Osteocyte (in vitro differentiated cells): ENCODE measurements at regions not wholly inside any gene's neighbourhood (a gene's known extent, or its start where the extent isn't known, plus 50 kb on each side); places are given as distances from the start of the nearest gene placed in this dataset.

Experiments
- DNase-seq: peaks from one replicate; pipeline ENCODE4 v3.0.0; 2021; ENCODE audit warnings: mixed read lengths; ENCODE audit not compliant: unreplicated experiment; ENCODE audit errors: extremely low spot score
- H3K27ac Mint-ChIP-seq: one replicate; pipeline ENCODE4 v1.8.0; 2021; ENCODE audit warnings: mild to moderate bottlenecking, mixed read lengths; ENCODE audit not compliant: unreplicated experiment
- H3K27me3 Mint-ChIP-seq: one replicate; pipeline ENCODE4 v1.8.0; 2021; ENCODE audit warnings: mixed read lengths; ENCODE audit not compliant: unreplicated experiment
- H3K36me3 Mint-ChIP-seq: one replicate; pipeline ENCODE4 v1.8.0; 2021; ENCODE audit warnings: mixed read lengths; ENCODE audit not compliant: unreplicated experiment
- H3K4me1 Mint-ChIP-seq: one replicate; pipeline ENCODE4 v1.8.0; 2021; ENCODE audit warnings: mixed read lengths; ENCODE audit not compliant: unreplicated experiment
- H3K4me3 Mint-ChIP-seq: one replicate; pipeline ENCODE4 v1.8.0; 2021; ENCODE audit warnings: mild to moderate bottlenecking, moderate library complexity, mixed read lengths; ENCODE audit not compliant: unreplicated experiment
- H3K9me3 Mint-ChIP-seq: one replicate; pipeline ENCODE4 v1.8.0; 2021; ENCODE audit warnings: mixed read lengths; ENCODE audit not compliant: unreplicated experiment
- TF ChIP-seq, protein P1 (sequence below): fragments of 200-600 bp; sonication (generic); IDR thresholded peaks from 2 replicates; pipeline ENCODE4 v1.5.0; 2021; ENCODE audit warnings: antibody characterized with exemption, mild to moderate bottlenecking, moderate library complexity

DNA sequence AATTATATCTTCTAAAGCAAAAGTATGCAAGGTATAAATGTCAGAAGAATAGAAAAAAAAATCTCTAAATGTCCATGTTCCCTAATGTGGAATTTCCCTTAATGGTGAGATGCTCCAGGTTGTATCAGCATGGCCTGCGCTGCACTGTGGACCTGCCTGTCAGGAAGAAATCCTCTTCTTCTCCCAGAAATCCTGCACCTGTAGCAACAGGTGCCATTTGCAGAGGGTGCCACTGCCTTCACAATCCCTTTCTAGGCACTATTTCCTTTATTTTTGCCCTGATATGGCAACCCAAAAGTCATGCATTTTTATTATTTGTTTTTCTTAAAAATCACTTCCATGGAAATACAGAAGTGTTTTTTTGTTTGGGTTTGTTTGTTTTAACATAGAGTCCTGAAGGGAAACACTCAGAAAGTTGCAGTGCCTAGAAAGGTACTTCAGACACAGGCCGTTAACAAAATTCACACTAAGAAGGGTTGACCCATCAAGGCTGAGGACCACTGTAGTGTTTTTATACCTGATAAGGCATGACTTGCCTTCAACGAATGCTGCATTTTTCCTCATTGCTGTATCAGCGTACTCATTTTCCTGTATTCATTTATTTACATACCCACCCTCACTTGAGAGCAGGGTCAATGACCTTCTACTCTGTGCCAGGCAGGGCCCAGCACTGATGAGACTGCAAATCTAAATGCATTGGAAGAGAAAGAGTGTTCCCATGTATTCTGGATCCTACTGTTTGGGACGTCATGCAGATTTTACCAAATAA lies 177.8 kb downstream of the SNX18 start:
- no peak overlapping the region for H3K4me3 Mint-ChIP-seq
- H3K4me1 Mint-ChIP-seq = peaks cover 23% of the 10 kb centered on the region
- H3K9me3 Mint-ChIP-seq = no peaks in the 10 kb centered on the region
- no peak for DNase-seq
- no peak overlapping the region for H3K27ac Mint-ChIP-seq
- TF ChIP-seq, protein P1, sequence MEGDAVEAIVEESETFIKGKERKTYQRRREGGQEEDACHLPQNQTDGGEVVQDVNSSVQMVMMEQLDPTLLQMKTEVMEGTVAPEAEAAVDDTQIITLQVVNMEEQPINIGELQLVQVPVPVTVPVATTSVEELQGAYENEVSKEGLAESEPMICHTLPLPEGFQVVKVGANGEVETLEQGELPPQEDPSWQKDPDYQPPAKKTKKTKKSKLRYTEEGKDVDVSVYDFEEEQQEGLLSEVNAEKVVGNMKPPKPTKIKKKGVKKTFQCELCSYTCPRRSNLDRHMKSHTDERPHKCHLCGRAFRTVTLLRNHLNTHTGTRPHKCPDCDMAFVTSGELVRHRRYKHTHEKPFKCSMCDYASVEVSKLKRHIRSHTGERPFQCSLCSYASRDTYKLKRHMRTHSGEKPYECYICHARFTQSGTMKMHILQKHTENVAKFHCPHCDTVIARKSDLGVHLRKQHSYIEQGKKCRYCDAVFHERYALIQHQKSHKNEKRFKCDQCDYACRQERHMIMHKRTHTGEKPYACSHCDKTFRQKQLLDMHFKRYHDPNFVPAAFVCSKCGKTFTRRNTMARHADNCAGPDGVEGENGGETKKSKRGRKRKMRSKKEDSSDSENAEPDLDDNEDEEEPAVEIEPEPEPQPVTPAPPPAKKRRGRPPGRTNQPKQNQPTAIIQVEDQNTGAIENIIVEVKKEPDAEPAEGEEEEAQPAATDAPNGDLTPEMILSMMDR = no peak
- H3K36me3 Mint-ChIP-seq = no peaks in the 10 kb centered on the region
- H3K27me3 Mint-ChIP-seq = no peaks in the 10 kb centered on the region

DNA sequence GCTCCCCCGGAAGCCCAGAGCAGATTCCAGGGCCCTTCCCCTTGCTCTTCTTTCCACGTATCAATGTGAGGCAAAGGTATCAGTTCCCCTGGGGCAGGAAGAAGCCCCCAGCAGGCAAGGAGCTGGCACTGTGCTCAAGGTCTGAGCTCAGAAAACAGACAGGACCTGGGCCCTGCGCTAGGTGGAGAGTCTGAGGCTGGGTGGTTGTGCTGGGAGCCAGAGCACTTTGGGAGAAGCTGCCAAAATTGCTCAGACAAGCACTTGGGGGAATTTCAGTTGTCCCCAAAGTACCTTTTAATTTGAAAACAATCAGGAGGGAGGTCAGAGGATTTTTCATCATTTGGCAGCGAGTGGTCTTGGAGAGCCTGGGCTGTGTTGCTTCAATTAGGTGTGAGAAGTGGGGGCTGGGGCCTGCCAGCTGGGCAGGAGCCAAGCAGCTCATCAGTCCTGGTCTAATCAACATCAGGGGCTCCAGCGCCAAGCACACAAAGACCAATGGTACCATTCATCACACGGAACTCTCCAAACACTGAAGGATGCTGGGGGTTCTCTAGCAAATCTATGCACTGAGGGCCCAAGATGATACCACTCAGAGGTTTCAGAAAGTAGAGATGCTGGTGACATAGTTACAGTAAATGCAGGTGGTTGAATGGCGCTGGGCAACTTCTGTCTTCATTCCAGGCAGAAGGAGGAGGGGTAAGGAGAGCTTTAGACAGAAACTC lies 176.5 kb downstream of the SNX18 start:
- TF ChIP-seq, protein P1 = no peak
- Mint-ChIP-seq H3K27ac (no peak overlapping the region), H3K9me3 (peaks cover 3% of the 10 kb centered on the region), H3K4me3 (no peak overlapping the region), H3K4me1 (peaks cover 34% of the 10 kb centered on the region), H3K36me3 (no peaks in the 10 kb centered on the region), H3K27me3 (no peaks in the 10 kb centered on the region)
- no peak for DNase-seq

DNA sequence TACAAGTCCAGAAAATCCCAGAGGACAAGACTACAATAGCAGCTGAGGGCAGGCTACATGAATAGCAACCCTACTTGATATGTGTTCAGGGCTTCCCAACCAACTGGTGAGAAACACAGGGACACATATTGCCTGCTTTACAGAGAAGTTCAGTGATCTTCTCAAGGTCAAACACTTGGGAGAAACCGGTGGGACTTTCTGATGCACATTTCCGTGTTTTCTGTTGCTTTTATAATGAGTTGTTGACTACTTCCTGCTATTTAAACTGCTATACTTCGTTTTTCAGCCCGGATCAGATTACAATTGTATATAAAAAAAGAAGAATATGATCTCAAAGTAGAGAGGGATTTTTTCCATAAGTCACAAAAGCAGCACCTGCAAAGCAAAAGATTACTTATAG lies 175.1 kb downstream of the SNX18 start:
- DNase-seq = no peak
- Mint-ChIP-seq H3K4me1 (peaks cover 37% of the 10 kb centered on the region), H3K36me3 (no peaks in the 10 kb centered on the region), H3K27ac (no peak overlapping the region), H3K4me3 (no peak overlapping the region), H3K27me3 (no peaks in the 10 kb centered on the region), H3K9me3 (peaks cover 7% of the 10 kb centered on the region)
- TF ChIP-seq, protein P1 = no peak

DNA sequence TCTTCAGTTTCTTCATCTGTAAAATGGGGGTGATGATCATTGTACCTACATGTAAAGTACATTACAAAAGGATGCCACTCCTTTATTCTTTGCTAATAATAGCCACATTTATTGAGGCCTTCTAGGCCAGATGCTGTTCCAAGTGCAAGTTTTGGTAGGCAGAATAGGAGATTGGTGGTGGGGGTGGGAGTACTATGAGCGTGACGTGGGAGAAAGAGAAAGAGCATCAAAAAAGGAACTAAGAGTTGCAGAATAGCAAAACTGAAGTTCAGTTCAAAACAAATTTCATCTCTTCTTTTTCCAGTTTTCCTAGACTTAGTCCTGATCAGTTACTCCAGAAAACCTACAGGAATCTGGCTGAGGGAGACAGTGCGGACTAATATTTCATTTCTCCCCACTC lies 174.1 kb downstream of the SNX18 start:
- Mint-ChIP-seq H3K9me3 (peaks cover 15% of the 10 kb centered on the region), H3K4me1 (peaks cover 33% of the 10 kb centered on the region), H3K4me3 (no peak overlapping the region), H3K27me3 (no peaks in the 10 kb centered on the region), H3K36me3 (peaks cover 4% of the 10 kb centered on the region), H3K27ac (no peak overlapping the region)
- DNase-seq = no peak
- TF ChIP-seq, protein P1 = no peak
